ENCODE measurements at regions not wholly inside any gene's neighbourhood (a gene's known extent, or its start where the extent isn't known, plus 50 kb on each side); places are given as distances from the start of the nearest gene placed in this dataset.

GRCh38 chr13:34777089-34777913, 164.8 kb upstream of the NBEA start:
- ChIA-PET CTCF (no interaction called here), POLR2A (ENCODE audit: unreplicated experiment) (interaction anchor here (0.5 kb wide), 1 partner anchor 66 kb away, joined by 18 read pairs; no protein-coding TSS in a partner anchor)
- no peak for DNase-seq
- Histone ChIP-seq H2AFZ (no peak overlapping the region), H3K79me2 (ENCODE audit: low read depth) (no peaks in the 10 kb centered on the region), H3K27ac (no peak overlapping the region), H3K4me2 (no peak overlapping the region), H4K20me1 (ENCODE audit: insufficient read depth) (no peaks in the 10 kb centered on the region), H3K4me3 (no peak overlapping the region), H3K4me1 (replicated peaks; ENCODE audit: insufficient read depth) (no peaks in the 10 kb centered on the region), H3K9me3 (ENCODE audit: insufficient read depth, low read depth) (no peaks in the 10 kb centered on the region), H3K9me2 (ENCODE audit: insufficient read depth) (0 out of 2 replicates have a peak, but pooled peaks cover 6% of the 10 kb centered on the region), H3F3A (ENCODE audit: insufficient read depth, low read depth) (no peaks in the 10 kb centered on the region), H3K27me3 (ENCODE audit: insufficient read depth, low read depth) (no peaks in the 10 kb centered on the region), H3K36me3 (ENCODE audit: low read depth) (no peaks in the 10 kb centered on the region)
- intact Hi-C loops (cut with micrococcal nuclease; ENCODE audit: unreplicated experiment), result no loop called here
- no TSS peak for BruUV-seq (replicated peaks)
- TF ChIP-seq EZH2 (IDR thresholded peaks at IDR 0.05; ENCODE audit: low read depth), result no peak
- TF ChIP-seq, protein P1, sequence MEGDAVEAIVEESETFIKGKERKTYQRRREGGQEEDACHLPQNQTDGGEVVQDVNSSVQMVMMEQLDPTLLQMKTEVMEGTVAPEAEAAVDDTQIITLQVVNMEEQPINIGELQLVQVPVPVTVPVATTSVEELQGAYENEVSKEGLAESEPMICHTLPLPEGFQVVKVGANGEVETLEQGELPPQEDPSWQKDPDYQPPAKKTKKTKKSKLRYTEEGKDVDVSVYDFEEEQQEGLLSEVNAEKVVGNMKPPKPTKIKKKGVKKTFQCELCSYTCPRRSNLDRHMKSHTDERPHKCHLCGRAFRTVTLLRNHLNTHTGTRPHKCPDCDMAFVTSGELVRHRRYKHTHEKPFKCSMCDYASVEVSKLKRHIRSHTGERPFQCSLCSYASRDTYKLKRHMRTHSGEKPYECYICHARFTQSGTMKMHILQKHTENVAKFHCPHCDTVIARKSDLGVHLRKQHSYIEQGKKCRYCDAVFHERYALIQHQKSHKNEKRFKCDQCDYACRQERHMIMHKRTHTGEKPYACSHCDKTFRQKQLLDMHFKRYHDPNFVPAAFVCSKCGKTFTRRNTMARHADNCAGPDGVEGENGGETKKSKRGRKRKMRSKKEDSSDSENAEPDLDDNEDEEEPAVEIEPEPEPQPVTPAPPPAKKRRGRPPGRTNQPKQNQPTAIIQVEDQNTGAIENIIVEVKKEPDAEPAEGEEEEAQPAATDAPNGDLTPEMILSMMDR (conservative IDR thresholded peaks at IDR 0.05), result no peak

DNA sequence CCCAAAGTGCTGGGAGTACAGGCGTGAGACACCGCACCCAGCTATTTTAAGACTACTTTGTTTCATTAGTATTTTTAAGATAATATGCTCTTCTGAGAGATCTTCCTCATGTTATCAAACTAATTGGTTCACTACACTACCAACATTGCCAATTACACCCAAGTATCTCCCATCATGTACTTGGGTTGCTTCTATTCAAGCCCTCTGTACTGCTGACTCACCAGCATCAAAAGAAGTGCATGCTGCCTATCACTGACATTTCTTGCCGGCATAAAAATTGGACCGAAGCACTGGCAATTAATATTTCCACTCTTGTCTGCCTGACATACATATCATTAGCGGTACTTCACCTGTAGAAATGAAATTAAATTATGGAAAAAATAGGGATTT, 164.2 kb upstream of the NBEA start:
- H2AFZ ChIP-seq, result no peak overlapping the region
- DNase-seq, result no peak
- no peaks in the 10 kb centered on the region for H3K9me3 ChIP-seq (ENCODE audit: insufficient read depth, low read depth)
- no peaks in the 10 kb centered on the region for H3K36me3 ChIP-seq (ENCODE audit: low read depth)
- 0 out of 2 replicates have a peak, but pooled peaks cover 6% of the 10 kb centered on the region for H3K9me2 ChIP-seq (ENCODE audit: insufficient read depth)
- H3K27me3 ChIP-seq (ENCODE audit: insufficient read depth, low read depth), result no peaks in the 10 kb centered on the region
- no peaks in the 10 kb centered on the region for H3K79me2 ChIP-seq (ENCODE audit: low read depth)
- CTCF ChIA-PET, result no interaction called here
- intact Hi-C loops (cut with micrococcal nuclease; ENCODE audit: unreplicated experiment), result no loop called here
- H4K20me1 ChIP-seq (ENCODE audit: insufficient read depth), result no peaks in the 10 kb centered on the region
- H3F3A ChIP-seq (ENCODE audit: insufficient read depth, low read depth), result no peaks in the 10 kb centered on the region
- POLR2A ChIA-PET (ENCODE audit: unreplicated experiment), result no interaction called here
- no peaks in the 10 kb centered on the region for H3K4me1 ChIP-seq (replicated peaks; ENCODE audit: insufficient read depth)
- no peak overlapping the region for H3K4me3 ChIP-seq
- no peak overlapping the region for H3K27ac ChIP-seq
- H3K4me2 ChIP-seq, result no peak overlapping the region
- no peak for TF ChIP-seq EZH2 (IDR thresholded peaks at IDR 0.05; ENCODE audit: low read depth)
- TF ChIP-seq, protein P1 (conservative IDR thresholded peaks at IDR 0.05), result no peak
- BruUV-seq (replicated peaks), result no TSS peak

- Histone ChIP-seq H3K79me2 (ENCODE audit: low read depth) (no peaks in the 10 kb centered on the region), H3K36me3 (ENCODE audit: low read depth) (no peaks in the 10 kb centered on the region), H2AFZ (no peak overlapping the region), H3F3A (ENCODE audit: insufficient read depth, low read depth) (no peaks in the 10 kb centered on the region), H3K4me1 (replicated peaks; ENCODE audit: insufficient read depth) (no peaks in the 10 kb centered on the region), H3K9me3 (ENCODE audit: insufficient read depth, low read depth) (no peaks in the 10 kb centered on the region), H3K4me2 (no peak overlapping the region), H4K20me1 (ENCODE audit: insufficient read depth) (no peaks in the 10 kb centered on the region), H3K27ac (no peak overlapping the region), H3K4me3 (no peak overlapping the region), H3K27me3 (ENCODE audit: insufficient read depth, low read depth) (no peaks in the 10 kb centered on the region), H3K9me2 (ENCODE audit: insufficient read depth) (0 out of 2 replicates have a peak, but pooled peaks cover 4% of the 10 kb centered on the region)
- intact Hi-C loops (cut with micrococcal nuclease; ENCODE audit: unreplicated experiment), result no loop called here
- DNase-seq, result no peak
- BruUV-seq (replicated peaks), result no TSS peak
- CTCF ChIA-PET, result no interaction called here
- TF ChIP-seq, protein P1 (conservative IDR thresholded peaks at IDR 0.05), result no peak
- TF ChIP-seq EZH2 (IDR thresholded peaks at IDR 0.05; ENCODE audit: low read depth), result no peak
- POLR2A ChIA-PET (ENCODE audit: unreplicated experiment), result no interaction called here
These were observed 162.9 kb upstream of the NBEA start for GRCh38 chr13:34779171-34779570.
